ENCODE measurements at regions not wholly inside any gene's neighbourhood (a gene's known extent, or its start where the extent isn't known, plus 50 kb on each side); places are given as distances from the start of the nearest gene placed in this dataset.
A peak's percentile ranks its signal among the peaks of the same experiment; 100 is the strongest.

GRCh38 chr16:65224994-65225393 lies 103.1 kb upstream of the CDH11 start:
- H3K4me2 ChIP-seq (ENCODE audit: insufficient read depth in 1 of 2, low read depth in 2 of 2, low read length in 2 of 2): peak overlapping the region in 1 of 2 experiments; percentile 1; a peak in 1 of 4 replicates
- H3K79me1 ChIP-seq (ENCODE audit: low read depth, low read length): no peaks in the 10 kb centered on the region
- TF ChIP-seq BCL11A (IDR thresholded peaks at IDR 0.05; ENCODE audit: low read depth in 2 of 2, low read length in 2 of 2) (no peak), POLR2AphosphoS5 (IDR thresholded peaks at IDR 0.05; ENCODE audit: low read depth, low read length) (peak; percentile 10; the same call in 1 of the 2 replicates)
- WGBS, 2 experiments (ENCODE audit: extremely low coverage in 1 of 2, insufficient coverage in 1 of 2, insufficient read length in 1 of 2, insufficient replicate concordance in 2 of 2, low coverage in 1 of 2, low lambda C conversion rate in 2 of 2, missing lambda C conversion rate in 1 of 2): 79% methylated on average over 1 of the region's 1 CpG; no CpG with 5 or more reads in 1 of the 2 experiments
- no peaks in the 10 kb centered on the region for H3K9me3 ChIP-seq (ENCODE audit: insufficient read depth in 2 of 2, low read depth in 1 of 2, low read length in 1 of 2)
- no peak overlapping the region for H4K91ac ChIP-seq (replicated peaks; ENCODE audit: insufficient read length, low read length)
- peaks cover 6 to 24% (median 18%) of the 10 kb centered on the region in 4 experiments for H3K36me3 ChIP-seq (ENCODE audit: control insufficient read depth in 2 of 4, insufficient read depth in 4 of 4, low read length in 3 of 4)
- no peak overlapping the region for H3K56ac ChIP-seq (replicated peaks; ENCODE audit: insufficient read length, low read depth, low read length)
- no peak overlapping the region for H3K4me3 ChIP-seq (ENCODE audit: extremely low read depth in 1 of 4, insufficient read depth in 2 of 4, low read depth in 3 of 4, low read length in 4 of 4)
- no peak overlapping the region for H2AFZ ChIP-seq (ENCODE audit: low read length)
- H3K27ac ChIP-seq (ENCODE audit: low read depth, low read length): no peak overlapping the region
- ChIA-PET POLR2A (ENCODE audit: partially characterized antibody) (interaction anchor here (0.6 to 5.4 kb wide), 15 partner anchors 10 to 1662 kb away, joined by 3 to 40 read pairs (median 4); partner anchors contain the start of gene CDH11), CTCF (ENCODE audit: partially characterized antibody) (interaction anchor here (1.1 kb wide), 1 partner anchor 11 kb away, joined by 4 read pairs; no protein-coding TSS in a partner anchor)
- H2BK120ac ChIP-seq (replicated peaks; ENCODE audit: low read depth, low read length): no peak overlapping the region
- no peak overlapping the region for H3K18ac ChIP-seq (ENCODE audit: extremely low read depth, low read length)
- peaks cover 6% of the 10 kb centered on the region in 2 experiments for H4K20me1 ChIP-seq (replicated peaks in 1 of 2; ENCODE audit: control insufficient read depth in 1 of 2, insufficient read depth in 2 of 2, low read length in 2 of 2)
- H3K79me2 ChIP-seq (ENCODE audit: control insufficient read depth in 1 of 2, insufficient read depth in 2 of 2, low read length in 2 of 2): peaks cover 0 to 3% of the 10 kb centered on the region in 2 experiments; a peak in 1 of 4 replicates
- H2BK20ac ChIP-seq (ENCODE audit: low read length): no peak overlapping the region
- H2BK15ac ChIP-seq (ENCODE audit: low read length): no peak overlapping the region
- H2BK5ac ChIP-seq (ENCODE audit: low read depth, low read length): no peak overlapping the region
- no peak overlapping the region for H2BK12ac ChIP-seq (ENCODE audit: low read depth, low read length)
- H2AK5ac ChIP-seq (ENCODE audit: low read depth, low read length): no peak overlapping the region
- FAIRE-seq (no peak), DNase-seq (ENCODE audit: low read depth in 1 of 2, low spot score in 2 of 2) (no peak)
- H4K5ac ChIP-seq (ENCODE audit: insufficient read length, low read depth, low read length): no peak overlapping the region
- H3K23me2 ChIP-seq (ENCODE audit: low read depth, low read length): no peaks in the 10 kb centered on the region
- H4K8ac ChIP-seq (ENCODE audit: extremely low read depth, insufficient read depth, low read length): no peak overlapping the region
- no peaks in the 10 kb centered on the region; a peak in 1 of 7 replicates for H3K27me3 ChIP-seq (replicated peaks in 1 of 4; ENCODE audit: control insufficient read depth in 3 of 4, extremely low read depth in 1 of 4, insufficient read depth in 3 of 4, low read length in 3 of 4)
- no peak overlapping the region for H3K9ac ChIP-seq (replicated peaks in 1 of 4; ENCODE audit: extremely low read depth in 1 of 4, low read depth in 3 of 4, low read length in 3 of 4)
- no peak overlapping the region for H3K14ac ChIP-seq (ENCODE audit: insufficient read length)
- no peak overlapping the region for H3K23ac ChIP-seq (ENCODE audit: insufficient read length)
- H3K4ac ChIP-seq (replicated peaks; ENCODE audit: insufficient read length, low read depth, low read length): no peak overlapping the region
- H3K4me1 ChIP-seq (replicated peaks in 1 of 4; ENCODE audit: control insufficient read depth in 3 of 4, insufficient read depth in 4 of 4, low read length in 3 of 4): peaks cover 5 to 18% (median 10%) of the 10 kb centered on the region in 4 experiments; a peak in 4 of 7 replicates

Measured in H1 (cell line).